Stimulated activated naive CD8-positive, alpha-beta T cell treated with anti-CD3 and anti-CD28 coated beads, Interleukin-15, Interleukin-2, amounts not matched to agents 100 ng/mL and 50 ng/mL, for 24 hours (primary cell): ENCODE measurements at regions not wholly inside any gene's neighbourhood (a gene's known extent, or its start where the extent isn't known, plus 50 kb on each side); places are given as distances from the start of the nearest gene placed in this dataset.

Source experiments
- H3K27ac Mint-ChIP-seq: one replicate; pipeline ENCODE4 v1.8.0; 2021; ENCODE audit warnings: mild to moderate bottlenecking, mixed read lengths
- H3K27me3 Mint-ChIP-seq: one replicate; pipeline ENCODE4 v1.8.0; 2021; ENCODE audit warnings: mixed read lengths
- H3K36me3 Mint-ChIP-seq: one replicate; pipeline ENCODE4 v1.8.0; 2021; ENCODE audit warnings: low read depth, mixed read lengths
- H3K4me1 Mint-ChIP-seq: one replicate; pipeline ENCODE4 v1.8.0; 2021; ENCODE audit warnings: low read depth, mixed read lengths
- H3K4me3 Mint-ChIP-seq: one replicate; pipeline ENCODE4 v1.8.0; 2021; ENCODE audit warnings: mild to moderate bottlenecking, mixed read lengths
- H3K9me3 Mint-ChIP-seq: one replicate; pipeline ENCODE4 v1.8.0; 2021; ENCODE audit warnings: mixed read lengths

DNA sequence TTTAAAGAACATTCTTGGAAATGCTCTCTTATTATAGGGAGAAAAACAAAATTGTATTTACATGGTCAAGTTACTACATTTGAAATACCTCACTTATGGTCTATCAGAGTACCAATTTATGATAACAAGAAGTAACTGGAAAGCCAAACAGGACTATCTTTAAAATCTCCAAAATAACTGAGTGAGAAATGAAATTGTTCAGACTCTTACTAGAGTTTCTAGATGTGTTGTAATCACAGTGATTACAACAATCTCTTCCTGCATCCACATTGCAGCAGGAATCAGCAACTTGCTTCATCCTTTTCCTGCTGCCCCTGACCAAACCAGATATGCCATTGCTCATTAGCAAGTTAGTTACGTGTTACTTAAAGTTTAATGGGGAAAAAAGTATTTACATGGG is 245.2 kb upstream of the SMIM31 start:
- Mint-ChIP-seq H3K4me3 (no peak overlapping the region), H3K9me3 (no peaks in the 10 kb centered on the region), H3K27me3 (no peaks in the 10 kb centered on the region), H3K4me1 (no peaks in the 10 kb centered on the region), H3K27ac (no peak overlapping the region), H3K36me3 (no peaks in the 10 kb centered on the region)

DNA sequence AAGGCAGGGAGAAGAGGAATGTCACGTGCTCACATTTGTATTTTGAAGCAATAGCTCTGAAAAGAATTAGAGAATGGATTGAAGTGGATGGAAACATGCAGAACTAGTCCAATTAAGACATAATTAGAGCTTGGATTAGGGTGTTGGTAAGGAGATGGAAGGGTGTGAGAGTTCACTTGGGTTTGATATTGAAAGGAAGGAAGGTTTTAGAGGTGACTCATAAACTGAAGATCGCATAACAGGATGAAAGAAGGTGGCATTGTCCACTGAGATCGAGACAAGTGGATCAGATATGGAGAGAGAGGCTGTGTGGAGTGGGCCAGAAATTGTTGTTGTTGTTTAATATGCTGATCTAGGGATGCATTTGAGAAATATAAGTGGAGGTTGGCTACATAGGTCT is 244.0 kb upstream of the SMIM31 start:
- H3K4me1 Mint-ChIP-seq: no peaks in the 10 kb centered on the region
- no peaks in the 10 kb centered on the region for H3K36me3 Mint-ChIP-seq
- H3K27me3 Mint-ChIP-seq: no peaks in the 10 kb centered on the region
- H3K9me3 Mint-ChIP-seq: no peaks in the 10 kb centered on the region
- no peak overlapping the region for H3K27ac Mint-ChIP-seq
- no peak overlapping the region for H3K4me3 Mint-ChIP-seq

DNA sequence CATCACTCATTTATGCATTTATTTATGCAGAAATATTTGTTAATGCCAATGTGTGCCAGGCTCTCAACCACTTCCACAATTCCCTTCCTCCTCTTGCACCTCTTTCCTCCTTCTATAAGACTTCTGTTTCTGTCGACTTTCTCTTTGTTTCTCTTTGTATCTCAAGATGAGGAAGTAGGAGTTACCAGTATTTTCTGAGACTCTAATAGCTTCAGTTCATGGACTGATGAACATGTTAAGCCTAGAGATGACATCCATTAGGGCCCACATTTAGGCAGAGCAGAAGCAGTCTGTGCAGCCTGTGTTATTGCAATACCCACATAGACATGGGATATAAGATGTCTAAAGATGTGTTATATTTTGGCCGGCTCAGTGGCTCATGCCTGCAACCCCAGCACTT is 241.8 kb upstream of the SMIM31 start:
- Mint-ChIP-seq H3K27ac (no peak overlapping the region), H3K27me3 (no peaks in the 10 kb centered on the region), H3K4me3 (no peak overlapping the region), H3K9me3 (no peaks in the 10 kb centered on the region), H3K36me3 (no peaks in the 10 kb centered on the region), H3K4me1 (no peaks in the 10 kb centered on the region)

DNA sequence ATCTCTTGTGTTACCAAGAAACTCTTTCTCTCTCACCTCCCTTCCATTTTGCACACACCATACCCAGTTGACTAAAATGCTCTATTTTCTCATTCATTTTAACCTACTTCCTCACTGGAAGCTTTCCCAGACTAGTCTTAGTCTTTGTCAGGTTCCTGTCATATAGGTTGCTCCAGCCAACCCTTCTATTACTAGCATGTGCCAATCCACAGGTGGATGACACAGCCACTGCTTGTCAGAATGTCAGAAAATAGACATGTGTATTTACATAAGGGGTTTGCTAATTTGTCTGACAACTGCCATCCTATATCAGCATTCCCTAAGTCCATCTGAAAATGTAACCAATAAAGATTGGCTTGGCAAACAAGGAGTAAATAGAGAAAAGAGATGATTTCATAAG is 239.2 kb upstream of the SMIM31 start:
- Mint-ChIP-seq H3K36me3 (no peaks in the 10 kb centered on the region), H3K27ac (no peak overlapping the region), H3K4me1 (no peaks in the 10 kb centered on the region), H3K4me3 (no peak overlapping the region), H3K9me3 (no peaks in the 10 kb centered on the region), H3K27me3 (no peaks in the 10 kb centered on the region)

DNA sequence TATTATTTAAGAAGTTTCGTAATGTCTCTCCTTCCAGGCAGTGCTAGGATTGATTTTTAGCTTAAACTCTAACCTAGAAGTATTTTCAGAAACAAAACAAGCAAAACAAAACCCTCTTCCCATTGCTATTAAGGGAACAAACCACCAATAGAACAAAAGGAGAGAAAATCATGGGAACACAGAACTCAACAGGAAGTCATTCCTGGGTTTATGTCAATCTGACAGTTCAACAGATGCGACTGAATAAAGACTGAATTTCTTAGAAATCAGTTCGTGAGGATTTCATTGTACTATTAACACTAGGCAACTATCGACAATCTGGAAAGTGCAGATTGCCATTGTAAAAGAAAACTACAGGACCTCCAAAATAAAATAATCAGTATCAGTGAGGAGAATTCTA is 229.1 kb upstream of the SMIM31 start:
- Mint-ChIP-seq H3K9me3 (no peaks in the 10 kb centered on the region), H3K4me3 (no peak overlapping the region), H3K4me1 (no peaks in the 10 kb centered on the region), H3K36me3 (no peaks in the 10 kb centered on the region), H3K27ac (no peak overlapping the region), H3K27me3 (no peaks in the 10 kb centered on the region)

DNA sequence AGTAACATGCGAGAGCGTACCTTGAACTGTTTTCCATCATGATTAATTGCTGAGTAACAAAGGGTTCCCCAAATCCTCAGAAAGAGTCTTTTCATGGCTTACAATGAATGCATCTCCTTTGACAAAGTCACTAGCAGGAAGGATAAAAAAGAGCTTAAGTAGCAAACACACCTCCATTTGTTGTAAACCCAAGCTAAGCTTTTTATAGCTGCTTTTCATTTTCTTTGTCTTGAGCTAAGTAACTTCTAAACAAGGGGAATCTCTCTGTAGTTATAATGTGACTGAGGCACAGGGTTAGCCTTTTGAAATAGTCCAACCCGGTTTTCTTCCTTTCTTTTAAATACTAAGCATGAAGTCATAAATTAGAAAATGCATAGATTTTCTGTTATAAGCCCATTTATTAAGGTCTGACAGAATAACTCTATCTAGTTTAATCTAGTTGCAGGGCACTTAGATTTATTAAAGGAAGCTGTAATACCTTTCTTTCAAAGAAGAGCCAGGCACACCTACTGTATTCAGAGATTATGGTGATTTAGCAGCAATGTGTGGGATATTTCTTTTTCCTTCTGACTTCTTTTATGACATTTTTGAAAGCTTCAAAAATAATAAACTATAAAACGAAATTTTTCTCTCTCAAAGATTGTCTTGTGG is 226.9 kb upstream of the SMIM31 start:
- Mint-ChIP-seq H3K36me3 (no peaks in the 10 kb centered on the region), H3K4me3 (no peak overlapping the region), H3K4me1 (no peaks in the 10 kb centered on the region), H3K27me3 (no peaks in the 10 kb centered on the region), H3K27ac (no peak overlapping the region), H3K9me3 (peaks cover 5% of the 10 kb centered on the region)

DNA sequence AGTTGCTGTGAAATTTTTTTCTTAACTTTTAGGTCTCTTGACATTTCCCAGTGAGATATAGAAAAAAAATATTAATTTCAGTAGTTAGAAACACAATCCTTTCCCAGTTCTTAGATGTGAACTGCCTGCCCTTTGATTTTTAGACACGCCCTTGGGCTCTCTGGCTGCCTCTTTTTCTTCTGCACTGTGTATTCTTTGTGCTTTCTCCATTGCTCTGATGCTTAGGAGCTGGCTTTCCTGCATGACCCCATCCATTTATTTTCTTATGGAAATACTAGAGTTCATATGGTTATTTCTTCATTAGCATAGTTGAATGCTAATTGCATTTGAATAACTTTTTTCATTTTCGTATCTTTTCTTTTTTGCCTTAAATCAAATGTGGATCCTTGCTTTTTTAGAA is 224.9 kb upstream of the SMIM31 start:
- Mint-ChIP-seq H3K4me1 (no peaks in the 10 kb centered on the region), H3K27ac (no peak overlapping the region), H3K36me3 (no peaks in the 10 kb centered on the region), H3K9me3 (peaks cover 8% of the 10 kb centered on the region), H3K4me3 (no peak overlapping the region), H3K27me3 (no peaks in the 10 kb centered on the region)

DNA sequence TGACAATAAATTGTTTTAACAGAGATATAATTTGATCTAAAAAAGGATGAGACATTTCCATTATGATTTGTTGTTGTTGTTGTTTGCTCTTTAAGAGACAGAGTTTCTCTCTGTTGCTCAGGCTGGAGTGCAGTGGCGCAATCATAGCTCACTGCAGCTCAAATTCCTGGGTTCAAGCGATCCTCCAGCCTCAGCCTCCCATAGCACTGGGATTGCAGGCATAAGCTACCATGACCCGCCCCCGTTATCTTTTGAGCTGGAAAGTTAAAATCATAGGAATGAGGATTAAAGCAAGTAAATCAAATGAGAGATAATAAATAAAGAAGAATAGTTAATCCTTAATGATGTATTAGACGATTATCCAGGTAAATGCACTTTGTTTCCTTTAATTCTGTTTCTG is 224.4 kb upstream of the SMIM31 start:
- Mint-ChIP-seq H3K4me3 (no peak overlapping the region), H3K9me3 (peaks cover 8% of the 10 kb centered on the region), H3K36me3 (no peaks in the 10 kb centered on the region), H3K4me1 (no peaks in the 10 kb centered on the region), H3K27ac (no peak overlapping the region), H3K27me3 (no peaks in the 10 kb centered on the region)

DNA sequence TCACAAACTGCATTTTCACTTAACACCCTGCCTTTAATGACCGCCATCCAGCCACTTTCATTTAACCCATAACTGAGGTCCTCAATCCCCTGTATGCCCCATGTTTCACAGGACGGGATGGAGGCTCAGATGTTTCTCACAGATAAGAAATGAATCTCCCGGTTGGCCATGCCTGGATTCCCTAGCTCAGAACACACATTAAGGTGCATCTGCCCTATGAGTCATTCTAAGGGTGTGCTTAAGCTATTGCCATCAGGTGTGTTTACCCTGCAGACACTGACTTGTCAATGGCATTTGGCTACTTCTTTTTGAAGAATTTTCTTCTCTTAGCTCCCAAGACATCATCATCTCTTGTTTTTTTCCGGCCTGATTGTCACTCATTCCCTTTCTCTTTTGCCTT is 222.6 kb upstream of the SMIM31 start:
- Mint-ChIP-seq H3K4me3 (no peak overlapping the region), H3K9me3 (peaks cover 8% of the 10 kb centered on the region), H3K36me3 (no peaks in the 10 kb centered on the region), H3K27ac (no peak overlapping the region), H3K4me1 (no peaks in the 10 kb centered on the region), H3K27me3 (no peaks in the 10 kb centered on the region)

DNA sequence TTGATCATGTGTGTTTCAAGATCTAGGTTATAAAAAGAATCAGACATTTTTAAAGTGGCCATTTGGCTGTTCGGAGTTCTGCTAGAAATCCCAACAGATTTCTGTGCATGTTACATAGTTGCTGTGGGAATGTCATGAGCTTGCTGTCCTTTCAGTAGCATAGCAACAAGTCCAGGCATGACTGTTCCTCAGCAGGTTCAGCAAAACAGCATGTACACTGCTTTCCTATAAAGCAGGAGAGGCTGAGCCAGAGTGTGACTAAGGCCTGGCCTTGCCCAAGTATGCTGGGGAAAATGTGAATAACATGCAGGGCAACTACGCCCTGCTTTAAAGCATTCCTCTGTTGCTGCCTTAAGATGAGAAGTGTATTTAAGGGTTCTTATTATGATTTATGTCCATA is 217.1 kb upstream of the SMIM31 start:
- peaks cover 17% of the 10 kb centered on the region for H3K9me3 Mint-ChIP-seq
- H3K4me1 Mint-ChIP-seq: no peaks in the 10 kb centered on the region
- H3K4me3 Mint-ChIP-seq: no peak overlapping the region
- H3K27me3 Mint-ChIP-seq: no peaks in the 10 kb centered on the region
- H3K27ac Mint-ChIP-seq: no peak overlapping the region
- no peaks in the 10 kb centered on the region for H3K36me3 Mint-ChIP-seq

DNA sequence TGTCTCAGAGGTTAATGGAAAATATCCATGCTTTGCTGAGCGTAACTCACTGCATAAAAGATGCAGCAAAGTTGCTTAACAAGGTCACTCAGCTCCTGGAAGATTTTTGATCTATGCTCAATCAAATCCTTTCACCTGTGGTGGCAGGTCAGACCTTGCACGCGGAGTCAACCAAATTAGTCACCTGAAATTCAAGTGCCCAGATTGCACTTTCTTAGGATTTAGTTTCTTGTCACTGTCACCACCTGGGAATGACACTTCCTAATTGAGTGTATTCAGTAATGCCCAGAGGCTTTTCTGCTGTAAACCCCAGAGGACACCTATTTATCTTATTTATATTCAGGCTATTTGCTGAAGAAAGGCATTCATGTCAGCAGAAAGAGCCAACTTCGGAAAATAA is 215.8 kb upstream of the SMIM31 start:
- H3K27me3 Mint-ChIP-seq: no peaks in the 10 kb centered on the region
- H3K4me3 Mint-ChIP-seq: no peak overlapping the region
- peaks cover 17% of the 10 kb centered on the region for H3K9me3 Mint-ChIP-seq
- no peaks in the 10 kb centered on the region for H3K36me3 Mint-ChIP-seq
- H3K4me1 Mint-ChIP-seq: no peaks in the 10 kb centered on the region
- H3K27ac Mint-ChIP-seq: no peak overlapping the region

DNA sequence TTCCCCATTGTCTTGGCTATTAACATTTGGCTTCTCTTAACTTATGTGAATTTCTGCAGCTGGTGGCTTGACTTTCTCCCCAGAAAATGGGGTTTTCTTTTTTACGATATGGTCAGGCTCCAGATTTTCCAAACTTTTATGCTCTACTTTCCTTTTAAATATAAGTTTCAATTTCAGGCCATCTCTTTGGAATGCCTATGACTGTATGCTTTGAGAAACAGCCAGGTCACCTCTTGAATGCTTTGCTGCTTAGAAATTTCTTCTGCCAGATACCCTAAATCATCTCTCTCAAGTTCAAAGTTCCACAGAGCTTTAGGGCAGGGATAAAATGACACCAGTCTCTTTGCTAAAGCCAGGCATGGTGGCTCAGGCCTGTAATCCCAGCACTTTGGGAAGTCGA is 212.9 kb upstream of the SMIM31 start:
- Mint-ChIP-seq H3K36me3 (no peaks in the 10 kb centered on the region), H3K4me1 (no peaks in the 10 kb centered on the region), H3K27me3 (no peaks in the 10 kb centered on the region), H3K9me3 (peaks cover 21% of the 10 kb centered on the region), H3K4me3 (no peak overlapping the region), H3K27ac (no peak overlapping the region)

DNA sequence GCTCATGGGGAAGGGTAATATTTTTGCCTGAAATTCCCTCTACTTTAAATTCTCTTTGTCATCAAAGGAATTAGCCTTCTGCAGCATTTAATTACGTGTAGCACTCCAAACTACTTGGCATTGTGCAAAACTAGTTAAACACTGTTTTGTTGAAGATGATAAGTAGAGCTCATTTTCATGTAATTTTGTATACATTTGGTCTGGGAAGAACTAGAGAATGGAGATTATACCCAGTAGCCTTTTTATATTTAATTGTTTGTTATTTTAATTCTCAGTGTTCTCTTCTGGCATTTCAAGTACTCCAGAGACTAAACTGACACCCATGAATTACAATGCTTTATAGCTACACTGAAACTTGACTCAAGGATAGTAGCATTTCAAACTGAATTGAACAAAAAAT is 211.5 kb upstream of the SMIM31 start:
- Mint-ChIP-seq H3K4me3 (no peak overlapping the region), H3K4me1 (no peaks in the 10 kb centered on the region), H3K27ac (no peak overlapping the region), H3K36me3 (no peaks in the 10 kb centered on the region), H3K9me3 (peaks cover 21% of the 10 kb centered on the region), H3K27me3 (no peaks in the 10 kb centered on the region)

DNA sequence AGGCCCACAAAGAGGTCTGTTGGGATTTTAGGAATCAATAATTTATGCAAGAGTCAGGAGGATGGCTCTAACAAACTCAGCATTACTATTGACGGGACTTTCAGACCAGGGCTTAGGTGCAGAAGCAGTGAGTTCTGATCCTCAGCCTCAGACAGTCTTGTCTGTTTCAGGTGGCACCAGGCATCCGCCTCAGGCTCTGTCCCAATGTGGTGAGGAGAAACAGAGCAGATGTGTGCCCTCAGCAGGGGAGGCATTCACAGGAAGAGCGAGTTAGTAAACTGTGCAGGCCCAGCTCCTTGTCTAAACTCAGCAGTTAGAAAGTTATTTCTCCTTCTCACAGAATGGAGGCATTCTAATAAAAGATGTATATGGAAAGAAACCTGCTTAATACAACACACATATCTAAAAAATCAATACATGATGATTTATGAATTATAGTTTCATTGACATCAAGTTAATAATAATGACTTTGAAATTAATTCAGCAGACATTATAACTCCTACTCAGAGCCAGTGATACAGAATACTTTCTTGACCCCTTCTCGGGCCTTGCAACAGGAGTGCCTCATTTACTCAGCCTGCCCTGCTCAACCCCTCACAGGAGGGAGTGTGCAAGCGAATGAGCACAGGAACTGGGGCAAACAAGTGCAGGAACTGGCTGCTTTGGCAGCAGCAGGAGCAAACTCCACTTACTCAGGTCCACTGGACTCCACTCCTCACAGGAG is 202.8 kb upstream of the SMIM31 start:
- Mint-ChIP-seq H3K4me1 (no peaks in the 10 kb centered on the region), H3K4me3 (no peak overlapping the region), H3K36me3 (no peaks in the 10 kb centered on the region), H3K27me3 (no peaks in the 10 kb centered on the region), H3K9me3 (peaks cover 5% of the 10 kb centered on the region), H3K27ac (no peak overlapping the region)

DNA sequence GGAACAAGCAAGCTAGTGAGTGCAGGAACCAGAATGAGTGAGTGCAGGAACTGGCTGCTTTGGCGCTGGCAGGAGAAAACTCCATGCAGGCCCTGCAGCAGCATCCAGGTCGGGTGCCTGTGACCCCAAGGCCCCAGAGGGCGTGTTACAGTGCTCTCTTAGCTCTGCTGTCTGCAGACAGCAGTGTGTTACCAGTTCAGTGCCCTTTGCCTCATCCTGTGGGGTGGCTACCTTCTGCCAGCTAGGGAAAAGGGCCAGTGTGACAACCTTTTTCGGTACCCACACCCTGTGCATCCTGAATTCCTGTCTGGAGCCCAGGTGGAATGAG is 202.3 kb upstream of the SMIM31 start:
- Mint-ChIP-seq H3K9me3 (peaks cover 5% of the 10 kb centered on the region), H3K4me1 (no peaks in the 10 kb centered on the region), H3K36me3 (no peaks in the 10 kb centered on the region), H3K27ac (no peak overlapping the region), H3K27me3 (no peaks in the 10 kb centered on the region), H3K4me3 (no peak overlapping the region)
